ENCODE measurements at regions not wholly inside any gene's neighbourhood (a gene's known extent, or its start where the extent isn't known, plus 50 kb on each side); places are given as distances from the start of the nearest gene placed in this dataset.

DNA sequence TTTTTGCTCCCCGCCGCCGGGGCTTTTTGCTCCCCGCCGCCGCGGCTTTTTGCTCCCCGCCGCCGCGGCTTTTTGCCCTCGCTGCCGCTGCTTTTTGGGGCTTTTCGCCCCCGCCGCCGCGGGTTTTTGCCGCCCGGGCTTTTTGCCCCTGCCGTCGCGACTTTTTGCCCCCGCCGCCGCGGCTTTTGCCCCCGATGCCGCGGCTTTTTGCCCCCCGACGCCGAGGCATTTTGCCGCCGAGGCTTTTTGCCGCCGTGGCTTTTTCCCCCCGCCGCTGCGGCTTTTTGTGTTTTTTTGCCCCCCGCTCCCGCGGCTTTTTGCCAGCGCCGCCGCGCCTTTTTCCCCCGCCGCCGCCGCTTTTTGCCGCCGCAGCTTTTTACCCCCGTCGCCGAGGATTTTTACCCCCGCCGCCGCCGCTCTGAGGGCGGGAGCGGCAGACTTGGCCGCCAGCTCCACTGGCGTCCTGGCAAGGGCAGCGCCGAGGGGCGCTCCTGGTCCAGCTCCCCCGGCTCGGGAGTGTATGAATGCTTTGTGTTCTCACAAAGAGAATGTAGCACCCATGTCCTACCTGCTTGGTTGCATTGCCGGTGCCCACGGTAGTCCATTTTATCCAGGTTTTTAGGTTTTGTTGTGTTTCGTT is 151.7 kb downstream of the KCNJ18 start:
- TF ChIP-seq CTCF (conservative IDR thresholded peaks at IDR 0.05; ENCODE audit: low read depth, low read length) (no peak), EZH2 (IDR thresholded peaks at IDR 0.05; ENCODE audit: borderline replicate concordance, low read depth, low read length, poor library complexity, severe bottlenecking) (no peak)
